Activated CD8-positive, alpha-beta T cell treated with anti-CD3 and anti-CD28 coated beads for 36 hours (primary cell): ENCODE measurements at regions not wholly inside any gene's neighbourhood (a gene's known extent, or its start where the extent isn't known, plus 50 kb on each side); places are given as distances from the start of the nearest gene placed in this dataset.

Experiments used
- ATAC-seq: fragments of 200-7000 bp; cut with Tn5 transposase; one replicate; pipeline ENCODE4 v1.10.0; 2021; ENCODE audit warnings: mild to moderate bottlenecking, moderate library complexity
- CTCF ChIA-PET: fragments of 350-600 bp; sonication (Branson Sonifier 250); formaldehyde crosslinking; loops from one replicate; lab custom pipeline; 2021; ENCODE audit warnings: antibody characterized with exemption; lab: Charles Lee
- POLR2A ChIA-PET: fragments of 350-600 bp; sonication (Branson Sonifier 250); formaldehyde crosslinking; loops from one replicate; lab custom pipeline; 2021; ENCODE audit warnings: antibody characterized with exemption; lab: Charles Lee
- DNase-seq: peaks from one replicate; pipeline ENCODE4 v3.0.0-alpha.2; 2020
- H3K27ac Mint-ChIP-seq: one replicate; pipeline ENCODE4 v1.8.0; 2021; ENCODE audit warnings: mild to moderate bottlenecking, mixed read lengths
- H3K27me3 Mint-ChIP-seq: one replicate; pipeline ENCODE4 v1.8.0; 2021; ENCODE audit warnings: mixed read lengths
- H3K36me3 Mint-ChIP-seq: one replicate; pipeline ENCODE4 v1.8.0; 2021; ENCODE audit warnings: low read depth, mixed read lengths
- H3K4me1 Mint-ChIP-seq: one replicate; pipeline ENCODE4 v1.8.0; 2021; ENCODE audit warnings: low read depth, mixed read lengths
- H3K4me3 Mint-ChIP-seq: one replicate; pipeline ENCODE4 v1.8.0; 2021; ENCODE audit warnings: mild to moderate bottlenecking, moderate library complexity, mixed read lengths
- H3K9me3 Mint-ChIP-seq: one replicate; pipeline ENCODE4 v1.8.0; 2021; ENCODE audit warnings: mixed read lengths
- intact Hi-C: fragments of 100-400 bp; cut with micrococcal nuclease; formaldehyde crosslinking; loops from one replicate; pipeline ENCODE4 v1.10.0; 2022
- TF ChIP-seq, protein P1 (sequence below): fragments of 200-600 bp; IDR thresholded peaks from one replicate; pipeline ENCODE4 v1.8.0; 2022; ENCODE audit warnings: antibody characterized with exemption, mild to moderate bottlenecking

DNA sequence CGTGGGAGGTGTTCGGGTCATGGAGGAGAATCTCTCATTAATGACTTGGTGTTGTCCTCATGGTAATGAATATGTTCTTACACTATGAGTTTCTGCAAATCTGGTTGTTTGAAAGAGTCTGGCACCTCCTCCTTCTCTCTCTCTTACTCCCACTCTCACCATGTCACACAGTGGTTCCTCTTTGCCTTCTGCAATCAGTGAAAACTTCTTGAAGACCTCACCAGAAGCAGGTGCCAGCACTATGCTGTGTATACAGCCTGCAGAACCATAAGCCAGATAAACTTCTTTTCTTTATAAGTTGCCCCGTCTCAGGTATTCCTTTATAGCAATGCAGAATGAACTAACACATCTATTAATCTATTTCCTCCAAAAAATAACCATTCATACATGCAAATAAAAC lies 275.0 kb downstream of the ANTXR2 start:
- H3K36me3 Mint-ChIP-seq: no peaks in the 10 kb centered on the region
- no peaks in the 10 kb centered on the region for H3K27me3 Mint-ChIP-seq
- intact Hi-C loops: no loop called here
- ATAC-seq: no peak
- CTCF ChIA-PET: no interaction called here
- H3K9me3 Mint-ChIP-seq: no peaks in the 10 kb centered on the region
- POLR2A ChIA-PET: no interaction called here
- no peak for DNase-seq
- no peak overlapping the region for H3K4me3 Mint-ChIP-seq
- H3K27ac Mint-ChIP-seq: no peak overlapping the region
- TF ChIP-seq, protein P1, sequence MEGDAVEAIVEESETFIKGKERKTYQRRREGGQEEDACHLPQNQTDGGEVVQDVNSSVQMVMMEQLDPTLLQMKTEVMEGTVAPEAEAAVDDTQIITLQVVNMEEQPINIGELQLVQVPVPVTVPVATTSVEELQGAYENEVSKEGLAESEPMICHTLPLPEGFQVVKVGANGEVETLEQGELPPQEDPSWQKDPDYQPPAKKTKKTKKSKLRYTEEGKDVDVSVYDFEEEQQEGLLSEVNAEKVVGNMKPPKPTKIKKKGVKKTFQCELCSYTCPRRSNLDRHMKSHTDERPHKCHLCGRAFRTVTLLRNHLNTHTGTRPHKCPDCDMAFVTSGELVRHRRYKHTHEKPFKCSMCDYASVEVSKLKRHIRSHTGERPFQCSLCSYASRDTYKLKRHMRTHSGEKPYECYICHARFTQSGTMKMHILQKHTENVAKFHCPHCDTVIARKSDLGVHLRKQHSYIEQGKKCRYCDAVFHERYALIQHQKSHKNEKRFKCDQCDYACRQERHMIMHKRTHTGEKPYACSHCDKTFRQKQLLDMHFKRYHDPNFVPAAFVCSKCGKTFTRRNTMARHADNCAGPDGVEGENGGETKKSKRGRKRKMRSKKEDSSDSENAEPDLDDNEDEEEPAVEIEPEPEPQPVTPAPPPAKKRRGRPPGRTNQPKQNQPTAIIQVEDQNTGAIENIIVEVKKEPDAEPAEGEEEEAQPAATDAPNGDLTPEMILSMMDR: no peak
- H3K4me1 Mint-ChIP-seq: no peaks in the 10 kb centered on the region

- no peaks in the 10 kb centered on the region for H3K36me3 Mint-ChIP-seq
These were observed 276.1 kb downstream of the ANTXR2 start for GRCh38 chr4:79796948-79797347.

DNA sequence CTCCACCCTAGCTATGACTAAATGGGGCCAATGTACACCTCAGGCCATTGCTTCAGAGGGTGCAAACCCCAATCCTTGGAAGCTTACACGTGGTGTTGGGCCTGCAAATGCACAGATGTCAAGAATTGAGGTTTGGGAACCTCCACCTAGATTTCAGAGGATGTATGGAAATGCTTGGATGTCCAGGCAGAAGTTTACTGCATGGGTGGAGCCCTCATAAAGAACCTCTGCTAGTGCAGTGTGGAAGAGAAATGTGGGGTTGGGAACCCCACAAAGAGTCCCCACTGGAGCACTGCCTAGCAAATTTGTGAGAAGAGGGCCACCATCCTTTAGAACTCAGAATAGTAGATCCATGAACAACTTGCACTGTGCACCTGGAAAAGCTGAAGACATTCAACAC lies 284.1 kb downstream of the ANTXR2 start:
- no peaks in the 10 kb centered on the region for H3K27me3 Mint-ChIP-seq
- peaks cover 19% of the 10 kb centered on the region for H3K9me3 Mint-ChIP-seq
- H3K4me3 Mint-ChIP-seq: no peak overlapping the region
- no peak for ATAC-seq
- no peaks in the 10 kb centered on the region for H3K4me1 Mint-ChIP-seq
- no peak overlapping the region for H3K27ac Mint-ChIP-seq
- TF ChIP-seq, protein P1: no peak
- intact Hi-C loops: no loop called here
- ChIA-PET CTCF (no interaction called here), POLR2A (no interaction called here)
- H3K36me3 Mint-ChIP-seq: peaks cover 3% of the 10 kb centered on the region
- DNase-seq: no peak

More at GRCh38 chr4:79796948-79797347, 276.1 kb downstream of the ANTXR2 start:
- CTCF ChIA-PET: no interaction called here
- Mint-ChIP-seq H3K27ac (no peak overlapping the region), H3K4me1 (no peaks in the 10 kb centered on the region), H3K27me3 (no peaks in the 10 kb centered on the region), H3K4me3 (no peak overlapping the region), H3K9me3 (no peaks in the 10 kb centered on the region)
- ATAC-seq: no peak
- TF ChIP-seq, protein P1: no peak
- no peak for DNase-seq
- POLR2A ChIA-PET: no interaction called here
- intact Hi-C loops: no loop called here

- DNase-seq: no peak
- Mint-ChIP-seq H3K27ac (no peak overlapping the region), H3K9me3 (peaks cover 4% of the 10 kb centered on the region), H3K4me1 (no peaks in the 10 kb centered on the region), H3K36me3 (no peaks in the 10 kb centered on the region), H3K27me3 (no peaks in the 10 kb centered on the region), H3K4me3 (no peak overlapping the region)
- POLR2A ChIA-PET: no interaction called here
- CTCF ChIA-PET: no interaction called here
- TF ChIP-seq, protein P1: no peak
- intact Hi-C loops: no loop called here
- ATAC-seq: no peak
These were observed 292.9 kb downstream of the ANTXR2 start for GRCh38 chr4:79780129-79780528.

DNA sequence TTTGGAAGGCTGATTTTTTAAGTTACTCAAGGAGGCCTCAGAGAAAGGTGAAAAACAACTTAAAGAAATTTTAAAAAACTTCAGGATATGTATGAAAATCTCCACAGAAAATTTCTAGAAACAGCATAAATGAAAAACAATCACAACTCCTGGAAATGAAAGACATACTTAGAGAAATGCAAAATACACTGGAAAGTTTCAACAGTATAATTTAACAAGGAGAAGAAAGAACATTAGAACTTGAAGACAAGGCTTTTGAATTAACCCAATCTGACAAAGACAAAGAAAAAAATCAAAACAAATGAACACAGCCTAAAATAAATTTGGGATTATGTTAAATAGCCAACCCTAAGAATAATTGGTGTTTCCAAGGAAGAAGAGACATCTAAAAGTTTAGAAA lies 300.5 kb downstream of the ANTXR2 start:
- Mint-ChIP-seq H3K4me3 (no peak overlapping the region), H3K4me1 (no peaks in the 10 kb centered on the region), H3K36me3 (peaks cover 3% of the 10 kb centered on the region), H3K27ac (no peak overlapping the region), H3K27me3 (peaks cover 4% of the 10 kb centered on the region), H3K9me3 (peaks cover 33% of the 10 kb centered on the region)
- DNase-seq: no peak
- ATAC-seq: no peak
- TF ChIP-seq, protein P1: no peak
- POLR2A ChIA-PET: no interaction called here
- CTCF ChIA-PET: no interaction called here
- intact Hi-C loops: no loop called here
